ENCODE measurements at regions not wholly inside any gene's neighbourhood (a gene's known extent, or its start where the extent isn't known, plus 50 kb on each side); places are given as distances from the start of the nearest gene placed in this dataset.

- no peaks in the 10 kb centered on the region for H3K27me3 ChIP-seq
- H3K4me3 ChIP-seq, result no peak overlapping the region
- H3K9me3 ChIP-seq, result peaks cover 0 to 5% (median 0%) of the 10 kb centered on the region in 4 donors
- no peak for TF ChIP-seq EP300 (IDR thresholded peaks at IDR 0.05)
- TF ChIP-seq, protein P1, sequence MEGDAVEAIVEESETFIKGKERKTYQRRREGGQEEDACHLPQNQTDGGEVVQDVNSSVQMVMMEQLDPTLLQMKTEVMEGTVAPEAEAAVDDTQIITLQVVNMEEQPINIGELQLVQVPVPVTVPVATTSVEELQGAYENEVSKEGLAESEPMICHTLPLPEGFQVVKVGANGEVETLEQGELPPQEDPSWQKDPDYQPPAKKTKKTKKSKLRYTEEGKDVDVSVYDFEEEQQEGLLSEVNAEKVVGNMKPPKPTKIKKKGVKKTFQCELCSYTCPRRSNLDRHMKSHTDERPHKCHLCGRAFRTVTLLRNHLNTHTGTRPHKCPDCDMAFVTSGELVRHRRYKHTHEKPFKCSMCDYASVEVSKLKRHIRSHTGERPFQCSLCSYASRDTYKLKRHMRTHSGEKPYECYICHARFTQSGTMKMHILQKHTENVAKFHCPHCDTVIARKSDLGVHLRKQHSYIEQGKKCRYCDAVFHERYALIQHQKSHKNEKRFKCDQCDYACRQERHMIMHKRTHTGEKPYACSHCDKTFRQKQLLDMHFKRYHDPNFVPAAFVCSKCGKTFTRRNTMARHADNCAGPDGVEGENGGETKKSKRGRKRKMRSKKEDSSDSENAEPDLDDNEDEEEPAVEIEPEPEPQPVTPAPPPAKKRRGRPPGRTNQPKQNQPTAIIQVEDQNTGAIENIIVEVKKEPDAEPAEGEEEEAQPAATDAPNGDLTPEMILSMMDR (IDR thresholded peaks at IDR 0.05), result no peak
- TF ChIP-seq POLR2AphosphoS5 (IDR thresholded peaks at IDR 0.05), result no peak
- TF ChIP-seq POLR2A (IDR thresholded peaks at IDR 0.05), result no peak
- no peak overlapping the region for H3K27ac ChIP-seq
- DNase-seq (no peak), ATAC-seq (ENCODE audit: low FRiP score in 2 of 2) (no peak)
- no peaks in the 10 kb centered on the region for H3K36me3 ChIP-seq
- 79 to 90% methylated on average over 2 of the region's 2 CpGs for WGBS, 2 donors
- H3K4me1 ChIP-seq, result peaks cover 0 to 11% (median 7%) of the 10 kb centered on the region in 4 donors
Observed at GRCh38 chr5:82747986-82748385, 329.2 kb downstream of the TMEM167A start.

- Histone ChIP-seq H3K27me3 (no peaks in the 10 kb centered on the region), H3K9me3 (no peaks in the 10 kb centered on the region), H3K4me1 (peaks cover 0 to 11% (median 7%) of the 10 kb centered on the region in 4 donors), H3K4me3 (no peak overlapping the region), H3K36me3 (no peaks in the 10 kb centered on the region), H3K27ac (no peak overlapping the region)
- TF ChIP-seq POLR2AphosphoS5 (IDR thresholded peaks at IDR 0.05) (no peak), POLR2A (IDR thresholded peaks at IDR 0.05) (no peak), EP300 (IDR thresholded peaks at IDR 0.05) (no peak)
- TF ChIP-seq, protein P1 (IDR thresholded peaks at IDR 0.05), result no peak
- WGBS, 2 donors, result 86 to 88% methylated on average over 2 of the region's 2 CpGs
- ATAC-seq (ENCODE audit: low FRiP score in 2 of 2) (no peak), DNase-seq (no peak)
Observed at GRCh38 chr5:82745016-82745415, 332.2 kb downstream of the TMEM167A start.

GRCh38 chr5:82738681-82739269, 338.4 kb downstream of the TMEM167A start:
- Histone ChIP-seq H3K27ac (no peak overlapping the region), H3K4me3 (no peak overlapping the region), H3K27me3 (no peaks in the 10 kb centered on the region), H3K9me3 (no peaks in the 10 kb centered on the region), H3K4me1 (no peaks in the 10 kb centered on the region), H3K36me3 (no peaks in the 10 kb centered on the region)
- TF ChIP-seq, protein P1 (IDR thresholded peaks at IDR 0.05), result no peak
- TF ChIP-seq EP300 (IDR thresholded peaks at IDR 0.05), result no peak
- TF ChIP-seq POLR2AphosphoS5 (IDR thresholded peaks at IDR 0.05), result no peak
- TF ChIP-seq POLR2A (IDR thresholded peaks at IDR 0.05), result no peak
- WGBS, 2 donors, result 54 to 63% methylated on average over 6 of the region's 6 CpGs
- DNase-seq (no peak), ATAC-seq (ENCODE audit: low FRiP score in 2 of 2) (no peak)

GRCh38 chr5:82735160-82735789, 341.9 kb downstream of the TMEM167A start:
- no peaks in the 10 kb centered on the region for H3K4me1 ChIP-seq
- H3K9me3 ChIP-seq, result no peaks in the 10 kb centered on the region
- TF ChIP-seq POLR2A (IDR thresholded peaks at IDR 0.05), result no peak
- TF ChIP-seq EP300 (IDR thresholded peaks at IDR 0.05), result no peak
- TF ChIP-seq POLR2AphosphoS5 (IDR thresholded peaks at IDR 0.05), result no peak
- TF ChIP-seq, protein P1 (IDR thresholded peaks at IDR 0.05), result no peak
- no peaks in the 10 kb centered on the region for H3K27me3 ChIP-seq
- H3K27ac ChIP-seq, result no peak overlapping the region
- H3K4me3 ChIP-seq, result no peak overlapping the region
- ATAC-seq (ENCODE audit: low FRiP score in 2 of 2) (no peak), DNase-seq (no peak)
- WGBS, 2 donors, result 52 to 63% methylated on average over 3 of the region's 3 CpGs
- no peaks in the 10 kb centered on the region for H3K36me3 ChIP-seq

GRCh38 chr5:82734347-82734746, 342.8 kb downstream of the TMEM167A start:
- H3K4me1 ChIP-seq, result no peaks in the 10 kb centered on the region
- ATAC-seq (ENCODE audit: low FRiP score in 2 of 2) (no peak), DNase-seq (no peak)
- H3K27ac ChIP-seq, result no peak overlapping the region
- H3K9me3 ChIP-seq, result no peaks in the 10 kb centered on the region
- H3K4me3 ChIP-seq, result no peak overlapping the region
- TF ChIP-seq POLR2AphosphoS5 (IDR thresholded peaks at IDR 0.05), result no peak
- no peak for TF ChIP-seq POLR2A (IDR thresholded peaks at IDR 0.05)
- TF ChIP-seq EP300 (IDR thresholded peaks at IDR 0.05), result no peak
- TF ChIP-seq, protein P1 (IDR thresholded peaks at IDR 0.05), result no peak
- no peaks in the 10 kb centered on the region for H3K27me3 ChIP-seq
- H3K36me3 ChIP-seq, result no peaks in the 10 kb centered on the region
- WGBS, 2 donors, result 65 to 79% methylated on average over 5 of the region's 5 CpGs

Measured in upper lobe of left lung (tissue), 6 donors.